ENCODE measurements at regions not wholly inside any gene's neighbourhood (a gene's known extent, or its start where the extent isn't known, plus 50 kb on each side); places are given as distances from the start of the nearest gene placed in this dataset.
"Not testable (repeated sequence)": the region's sequence is repeated elsewhere in the genome, so short reads cannot be mapped to it uniquely, and the experiment has no call there.

DNA sequence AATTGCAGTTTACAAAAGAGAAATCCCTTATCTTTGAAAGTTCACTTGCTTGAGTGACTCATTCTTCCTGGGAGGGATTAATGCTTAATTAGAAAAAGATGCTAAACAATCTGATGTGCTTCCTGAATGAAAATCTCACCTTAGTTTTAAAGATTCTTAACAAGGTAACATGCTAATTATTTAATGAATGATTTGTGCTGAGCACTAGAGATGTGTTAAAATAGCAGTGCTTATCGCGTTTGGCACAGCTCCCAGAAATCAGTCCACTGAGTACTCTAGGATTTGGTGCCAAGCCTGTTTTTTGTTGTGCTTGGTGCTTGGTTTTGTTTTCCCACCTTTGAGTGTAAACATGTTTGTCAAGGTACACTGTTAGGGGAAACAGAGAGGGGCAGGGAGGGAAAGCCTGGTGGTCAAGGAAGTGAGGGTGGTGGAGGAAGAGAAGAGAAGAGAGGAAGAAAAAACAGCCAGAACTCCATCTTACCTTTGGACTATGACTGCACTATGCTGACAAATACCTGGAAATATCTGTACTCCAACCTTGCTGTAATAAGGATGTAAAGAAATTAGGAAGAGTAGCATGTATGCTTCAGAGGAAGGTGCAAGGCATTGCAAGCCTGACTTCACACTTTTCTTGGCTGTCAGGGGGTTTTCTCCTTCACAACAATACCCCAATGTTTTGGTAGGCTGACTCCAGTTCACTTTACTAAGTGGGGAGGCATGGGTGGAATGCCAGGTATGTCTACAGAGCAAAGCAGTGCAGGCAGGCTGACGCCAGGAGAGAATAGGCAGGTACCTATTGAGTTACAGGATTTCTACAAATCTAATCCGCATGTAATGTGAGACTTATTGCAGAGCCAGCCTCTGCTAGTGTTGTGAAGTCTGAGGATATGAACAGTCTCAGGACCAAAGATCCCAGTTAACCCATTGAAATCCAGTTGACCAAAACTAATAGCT is 157.2 kb upstream of the ISL1 start:
- DNase-seq (ENCODE audit: low spot score) = no peak
- in situ Hi-C loops (cut with MboI; ENCODE audit: low pct_unique_long_range_greater_than_20kb, low sequenced_read_pairs, unreplicated experiment) = no loop called here
- TF ChIP-seq, protein P1, sequence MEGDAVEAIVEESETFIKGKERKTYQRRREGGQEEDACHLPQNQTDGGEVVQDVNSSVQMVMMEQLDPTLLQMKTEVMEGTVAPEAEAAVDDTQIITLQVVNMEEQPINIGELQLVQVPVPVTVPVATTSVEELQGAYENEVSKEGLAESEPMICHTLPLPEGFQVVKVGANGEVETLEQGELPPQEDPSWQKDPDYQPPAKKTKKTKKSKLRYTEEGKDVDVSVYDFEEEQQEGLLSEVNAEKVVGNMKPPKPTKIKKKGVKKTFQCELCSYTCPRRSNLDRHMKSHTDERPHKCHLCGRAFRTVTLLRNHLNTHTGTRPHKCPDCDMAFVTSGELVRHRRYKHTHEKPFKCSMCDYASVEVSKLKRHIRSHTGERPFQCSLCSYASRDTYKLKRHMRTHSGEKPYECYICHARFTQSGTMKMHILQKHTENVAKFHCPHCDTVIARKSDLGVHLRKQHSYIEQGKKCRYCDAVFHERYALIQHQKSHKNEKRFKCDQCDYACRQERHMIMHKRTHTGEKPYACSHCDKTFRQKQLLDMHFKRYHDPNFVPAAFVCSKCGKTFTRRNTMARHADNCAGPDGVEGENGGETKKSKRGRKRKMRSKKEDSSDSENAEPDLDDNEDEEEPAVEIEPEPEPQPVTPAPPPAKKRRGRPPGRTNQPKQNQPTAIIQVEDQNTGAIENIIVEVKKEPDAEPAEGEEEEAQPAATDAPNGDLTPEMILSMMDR (IDR thresholded peaks at IDR 0.05; ENCODE audit: extremely low read depth, insufficient read depth, missing control alignments) = no peak

DNA sequence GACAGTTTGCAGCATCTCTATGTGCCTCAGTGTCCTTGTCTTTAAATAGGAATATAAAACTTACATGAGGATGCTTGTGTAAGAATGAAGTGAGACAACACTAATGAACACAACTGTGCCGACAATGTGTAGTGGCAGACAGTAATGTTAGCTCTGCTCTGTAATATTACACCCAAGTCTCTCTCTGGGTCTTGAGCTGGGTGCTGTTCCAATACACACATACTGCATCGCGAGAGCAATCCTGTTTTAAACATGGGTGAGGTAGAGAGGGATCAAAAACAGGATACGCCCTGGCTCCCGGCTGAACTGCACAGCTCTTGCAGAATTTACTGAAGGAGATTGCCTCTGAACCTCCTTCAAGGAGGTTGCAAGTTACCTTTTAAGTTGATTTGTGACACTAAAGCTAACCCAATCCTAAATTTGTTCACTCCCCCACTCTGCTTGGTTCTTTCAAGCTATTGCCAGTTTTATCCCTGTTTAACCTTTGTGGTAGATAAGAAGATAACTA is 155.2 kb upstream of the ISL1 start:
- in situ Hi-C loops (cut with MboI; ENCODE audit: low pct_unique_long_range_greater_than_20kb, low sequenced_read_pairs, unreplicated experiment) = no loop called here
- TF ChIP-seq, protein P1 (IDR thresholded peaks at IDR 0.05; ENCODE audit: extremely low read depth, insufficient read depth, missing control alignments) = no peak

DNA sequence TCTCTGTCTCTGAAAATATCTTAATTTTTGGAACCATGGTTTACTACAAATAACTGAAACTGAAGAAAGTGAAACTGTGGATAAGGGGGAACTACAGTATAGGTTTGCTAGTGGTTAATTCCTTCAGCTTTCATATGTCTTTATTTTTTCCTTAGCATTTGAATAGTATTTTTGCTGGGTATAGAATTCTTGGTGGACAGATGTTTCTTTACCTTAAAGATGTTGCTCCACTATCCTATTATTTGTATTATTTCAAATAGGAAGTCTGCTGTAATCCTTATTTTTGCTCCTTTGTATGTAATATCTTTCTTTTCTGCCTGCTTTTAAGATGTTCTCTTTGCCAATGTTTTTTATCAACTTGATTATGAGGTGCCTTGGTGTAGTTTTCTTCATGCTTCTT is 152.9 kb upstream of the ISL1 start:
- in situ Hi-C loops (cut with MboI; ENCODE audit: low pct_unique_long_range_greater_than_20kb, low sequenced_read_pairs, unreplicated experiment) = no loop called here

More for the DNA sequence above, 155.2 kb upstream of the ISL1 start:
- DNase-seq (ENCODE audit: low spot score) = no peak

DNA sequence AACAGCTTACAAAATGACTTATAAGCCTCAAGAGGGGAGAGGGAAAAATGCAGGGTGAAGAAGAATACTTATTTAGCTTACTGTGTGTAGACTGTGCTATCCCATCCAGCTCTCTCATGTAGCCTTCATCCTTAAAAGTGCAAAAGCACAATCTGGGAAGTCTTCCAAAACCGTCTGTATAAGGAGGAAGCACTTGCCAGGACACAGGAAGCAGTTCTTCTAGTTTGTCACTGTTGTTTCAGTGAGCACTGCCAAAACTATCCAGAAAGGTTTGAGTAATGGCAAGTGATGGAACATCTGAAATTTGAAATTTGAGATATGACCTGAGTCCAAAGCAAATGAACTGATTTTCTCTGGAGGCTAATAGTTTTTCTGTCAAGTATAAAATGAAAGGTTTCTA is 140.8 kb upstream of the ISL1 start:
- DNase-seq (ENCODE audit: low spot score) = no peak
- TF ChIP-seq, protein P1 (IDR thresholded peaks at IDR 0.05; ENCODE audit: extremely low read depth, insufficient read depth, missing control alignments) = no peak

More for the DNA sequence above, 152.9 kb upstream of the ISL1 start:
- TF ChIP-seq, protein P1 (IDR thresholded peaks at IDR 0.05; ENCODE audit: extremely low read depth, insufficient read depth, missing control alignments) = no peak
- no peak for DNase-seq (ENCODE audit: low spot score)

DNA sequence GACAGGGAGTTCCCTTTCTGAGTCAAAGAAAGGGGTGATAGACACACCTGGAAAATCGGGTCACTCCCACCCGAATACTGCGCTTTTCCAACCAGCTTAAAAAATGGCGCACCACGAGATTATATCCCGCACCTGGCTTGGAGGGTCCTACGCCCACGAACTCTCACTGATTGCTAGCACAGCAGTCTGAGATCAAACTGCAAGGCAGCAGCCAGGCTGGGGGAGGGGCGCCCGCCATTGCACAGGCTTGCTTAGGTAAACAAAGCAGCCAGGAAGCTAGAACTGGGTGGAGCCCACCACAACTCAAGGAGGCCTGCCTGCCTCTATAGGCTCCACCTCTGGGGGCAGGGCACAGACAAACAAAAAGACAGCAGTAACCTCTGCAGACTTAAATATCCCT is 132.3 kb upstream of the ISL1 start:
- DNase-seq (ENCODE audit: low spot score); in situ Hi-C loops (cut with MboI; ENCODE audit: low pct_unique_long_range_greater_than_20kb, low sequenced_read_pairs, unreplicated experiment): not testable (repeated sequence)

More for the DNA sequence above, 140.8 kb upstream of the ISL1 start:
- in situ Hi-C loops (cut with MboI; ENCODE audit: low pct_unique_long_range_greater_than_20kb, low sequenced_read_pairs, unreplicated experiment) = no loop called here

DNA sequence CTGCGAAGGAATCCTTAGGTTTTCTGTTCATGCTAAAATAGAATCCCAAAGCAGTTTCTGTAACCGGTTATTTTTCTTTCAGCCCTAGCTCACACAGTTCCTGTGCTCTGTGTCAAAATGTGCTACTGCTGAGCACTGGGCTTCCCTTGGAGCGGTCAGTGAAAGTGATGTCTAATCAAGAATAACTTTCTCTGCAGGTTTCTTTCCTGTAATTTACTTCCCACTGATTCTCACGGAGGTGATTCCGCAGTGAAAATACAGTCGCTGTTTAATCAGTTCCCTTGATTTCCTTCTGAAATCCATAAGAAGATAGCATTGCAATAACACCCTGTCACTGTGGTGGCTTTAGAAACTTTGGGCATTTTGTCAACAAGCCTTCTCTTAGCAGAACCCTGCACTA is 112.0 kb upstream of the ISL1 start:
- TF ChIP-seq, protein P1 (IDR thresholded peaks at IDR 0.05; ENCODE audit: extremely low read depth, insufficient read depth, missing control alignments) = no peak
- DNase-seq (ENCODE audit: low spot score) = no peak
- in situ Hi-C loops (cut with MboI; ENCODE audit: low pct_unique_long_range_greater_than_20kb, low sequenced_read_pairs, unreplicated experiment) = no loop called here

DNA sequence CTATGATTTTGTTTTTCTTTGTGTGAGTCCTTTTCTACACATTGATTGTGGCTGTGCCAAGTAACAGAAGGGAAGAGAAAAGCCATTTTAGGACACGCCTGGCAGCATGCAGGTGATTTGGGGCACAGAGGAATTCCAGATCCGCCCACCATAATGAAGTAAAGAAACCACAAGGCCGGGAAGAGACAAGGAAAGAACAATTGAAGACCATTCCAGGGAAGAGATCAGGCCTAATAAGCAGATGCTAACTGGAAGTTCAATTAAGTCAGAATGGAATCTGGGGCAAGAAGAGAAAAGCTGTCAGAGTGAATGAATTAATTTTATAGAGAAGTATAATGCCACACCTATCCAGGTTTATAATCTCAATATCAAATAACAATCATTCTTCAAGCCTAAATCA is 110.2 kb upstream of the ISL1 start:
- in situ Hi-C loops (cut with MboI; ENCODE audit: low pct_unique_long_range_greater_than_20kb, low sequenced_read_pairs, unreplicated experiment) = no loop called here
- DNase-seq (ENCODE audit: low spot score) = no peak
- TF ChIP-seq, protein P1 (IDR thresholded peaks at IDR 0.05; ENCODE audit: extremely low read depth, insufficient read depth, missing control alignments) = no peak
